Panc1 (cell line): ENCODE measurements at regions not wholly inside any gene's neighbourhood (a gene's known extent, or its start where the extent isn't known, plus 50 kb on each side); places are given as distances from the start of the nearest gene placed in this dataset.
"Not testable (repeated sequence)": the region's sequence is repeated elsewhere in the genome, so short reads cannot be mapped to it uniquely, and the experiment has no call there.

Source experiments
- CTCF ChIP-seq: fragments of 450-650 bp; IDR thresholded peaks from 2 replicates; pipeline ENCODE4 v1.5.1; 2017; ENCODE audit warnings: mild to moderate bottlenecking
- POLR2AphosphoS5 ChIP-seq: IDR thresholded peaks from 2 replicates; pipeline ENCODE4 v1.6.1; 2012; ENCODE audit warnings: mild to moderate bottlenecking, low read depth, low read length, moderate library complexity
- REST ChIP-seq, 2 experiments: IDR thresholded peaks; 2 replicates each; pipeline ENCODE4 v1.6.1; 2011 to 2012; ENCODE audit warnings: low read depth in 2 of 2, control low read depth in 1 of 2, low read length in 1 of 2, mild to moderate bottlenecking in 1 of 2, moderate library complexity in 1 of 2; ENCODE audit not compliant: insufficient read depth in 1 of 2

- TF ChIP-seq CTCF; POLR2AphosphoS5; REST (IDR thresholded peaks at IDR 0.05; ENCODE audit: insufficient read depth in 1 of 2, low read depth in 2 of 2, low read length in 1 of 2): not testable (repeated sequence)
Measured at GRCh38 chr22:11578115-11578514, 3949.9 kb upstream of the OR11H1 start.
